RWPE2 (cell line): ENCODE measurements at regions not wholly inside any gene's neighbourhood (a gene's known extent, or its start where the extent isn't known, plus 50 kb on each side); places are given as distances from the start of the nearest gene placed in this dataset.
"Not testable (repeated sequence)": the region's sequence is repeated elsewhere in the genome, so short reads cannot be mapped to it uniquely, and the experiment has no call there.

Source experiments
- ATAC-seq: fragments of 200-7000 bp; cut with Tn5 transposase; 3 replicates; pipeline ENCODE4 v1.9.1; 2021; ENCODE audit warnings: low read depth
- DNase-seq: peaks from one replicate; pipeline ENCODE4 v3.0.0-alpha.2; 2020; ENCODE audit warnings: low spot score
- H3K27ac ChIP-seq: fragments of 450-650 bp; 2 replicates; pipeline ENCODE4 v1.5.1; 2017; ENCODE audit warnings: mild to moderate bottlenecking; ENCODE audit not compliant: poor library complexity, severe bottlenecking
- H3K27me3 ChIP-seq: fragments of 250-450 bp; sonication (Bioruptor Pico); 2 replicates; pipeline ENCODE4 v1.5.1; 2021; ENCODE audit warnings: mild to moderate bottlenecking, moderate library complexity; ENCODE audit not compliant: insufficient read depth, poor library complexity, severe bottlenecking
- H3K36me3 ChIP-seq: fragments of 250-450 bp; sonication (Bioruptor Pico); 2 replicates; pipeline ENCODE4 v1.5.1; 2020; ENCODE audit warnings: low read depth, mild to moderate bottlenecking, moderate library complexity
- H3K4me1 ChIP-seq: fragments of 250-450 bp; sonication (Bioruptor Pico); 2 replicates; pipeline ENCODE4 v1.5.1; 2021; ENCODE audit warnings: mild to moderate bottlenecking, moderate library complexity; ENCODE audit not compliant: insufficient read depth, poor library complexity, severe bottlenecking
- H3K4me3 ChIP-seq: fragments of 250-450 bp; sonication (Bioruptor Pico); 2 replicates; pipeline ENCODE4 v1.5.1; 2021; ENCODE audit warnings: mild to moderate bottlenecking, moderate library complexity; ENCODE audit not compliant: severe bottlenecking
- H3K9me3 ChIP-seq: fragments of 250-450 bp; sonication (Bioruptor Pico); 2 replicates; pipeline ENCODE4 v1.5.1; 2021; ENCODE audit warnings: mild to moderate bottlenecking, moderate library complexity; ENCODE audit not compliant: severe bottlenecking

DNA sequence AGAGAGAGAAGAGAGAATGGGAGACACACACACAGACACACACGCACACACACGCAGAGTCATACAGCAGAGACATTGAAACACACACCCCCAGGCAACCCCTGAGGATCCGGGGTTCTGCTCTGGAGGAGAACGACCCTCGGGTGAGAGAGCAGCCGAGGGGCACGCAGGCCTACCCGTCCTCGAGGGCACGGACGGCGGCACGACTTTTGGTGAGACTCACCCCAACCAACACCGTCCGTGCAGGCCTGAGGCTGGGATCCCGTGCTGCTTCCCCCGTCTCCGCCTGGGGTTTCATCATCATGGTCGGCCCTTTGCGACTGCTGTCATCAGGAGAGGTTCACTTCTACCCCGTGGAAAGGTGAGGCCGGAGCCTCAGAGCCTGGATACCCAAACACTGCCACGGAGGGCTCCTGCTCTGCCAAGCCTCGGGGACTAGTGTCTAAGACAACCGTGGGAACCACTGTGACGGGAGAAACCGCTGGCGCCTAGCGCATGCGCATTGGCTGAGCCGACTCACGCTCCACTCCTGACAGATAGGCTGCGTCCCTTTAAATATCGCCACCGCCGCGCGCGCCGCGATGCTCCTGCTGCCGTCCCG is 703.4 kb upstream of the TPTE start:
- H3K4me1 ChIP-seq, H3K9me3 ChIP-seq, H3K27me3 ChIP-seq, H3K27ac ChIP-seq, H3K4me3 ChIP-seq, H3K36me3 ChIP-seq, DNase-seq, ATAC-seq: not testable (repeated sequence)

DNA sequence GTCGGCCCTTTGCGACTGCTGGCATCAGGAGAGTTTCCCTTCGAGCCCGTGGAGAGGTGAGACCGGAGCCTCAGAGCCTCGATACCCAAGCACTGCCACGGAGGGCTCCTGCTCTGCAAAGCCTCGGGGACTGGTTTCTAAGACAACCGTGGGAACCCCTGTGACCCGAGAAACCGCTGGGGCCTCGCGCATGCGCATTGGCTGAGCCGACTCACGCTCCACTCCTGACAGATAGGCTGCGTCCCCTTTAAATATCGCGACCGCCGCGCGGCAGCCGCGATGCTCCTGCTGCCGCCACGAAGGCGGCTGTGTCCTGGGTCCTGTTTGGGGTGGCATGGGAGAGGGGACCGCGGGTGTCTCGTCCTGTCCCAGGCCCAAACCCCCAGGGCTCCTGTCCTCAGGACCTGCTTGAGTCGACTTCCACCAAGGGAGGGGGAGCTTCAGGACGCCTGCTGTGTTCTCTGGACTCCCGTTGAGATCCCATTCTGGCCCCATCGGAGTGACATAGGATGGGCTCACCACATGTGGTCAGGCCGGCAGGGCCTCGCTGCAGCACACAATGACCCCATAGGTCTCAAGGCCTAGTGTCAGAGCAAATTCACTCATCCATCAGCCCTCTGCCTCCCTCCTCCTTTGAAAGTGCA is 701.7 kb upstream of the TPTE start:
- not testable (repeated sequence) for H3K27ac ChIP-seq, DNase-seq, ATAC-seq, H3K4me1 ChIP-seq, H3K36me3 ChIP-seq, H3K4me3 ChIP-seq, H3K27me3 ChIP-seq, H3K9me3 ChIP-seq

DNA sequence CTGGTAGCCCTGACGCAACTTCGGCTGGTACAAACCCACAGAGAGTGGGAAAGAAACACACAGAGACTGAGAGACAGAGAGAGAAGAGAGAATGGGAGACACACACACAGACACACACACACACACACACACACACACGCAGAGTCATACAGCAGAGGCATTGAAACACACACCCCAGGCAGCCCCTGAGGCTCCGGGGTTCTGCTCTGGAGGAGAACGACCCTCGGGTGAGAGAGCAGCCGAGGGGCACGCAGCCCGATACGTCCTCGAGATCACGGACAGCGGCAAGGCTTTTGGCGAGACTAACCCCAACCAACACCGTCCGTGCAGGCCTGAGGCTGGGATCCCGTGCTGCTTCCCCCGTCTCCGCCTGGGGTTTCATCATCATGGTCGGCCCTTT is 700.8 kb upstream of the TPTE start:
- not testable (repeated sequence) for H3K4me1 ChIP-seq, H3K9me3 ChIP-seq, H3K36me3 ChIP-seq, H3K4me3 ChIP-seq, DNase-seq, H3K27me3 ChIP-seq, H3K27ac ChIP-seq, ATAC-seq

DNA sequence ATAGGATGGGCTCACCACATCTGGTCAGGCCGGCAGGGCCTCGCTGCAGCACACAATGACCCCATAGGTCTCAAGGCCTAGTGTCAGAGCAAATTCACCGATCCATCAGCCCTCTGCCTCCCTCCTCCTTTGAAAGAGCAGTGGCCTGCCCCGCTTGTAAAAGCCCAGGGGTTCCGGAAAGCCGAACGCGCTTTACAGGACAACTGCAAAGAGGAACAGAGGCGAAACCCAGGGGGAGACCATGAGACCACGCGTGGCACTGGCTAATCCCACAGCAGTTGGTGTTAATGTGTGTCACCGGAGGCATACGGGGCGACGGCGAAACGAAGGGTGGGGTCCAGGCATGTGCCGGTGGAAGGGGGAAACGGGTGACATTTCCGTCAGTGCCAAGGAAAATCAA is 699.9 kb upstream of the TPTE start:
- H3K36me3 ChIP-seq, DNase-seq, ATAC-seq, H3K9me3 ChIP-seq, H3K27ac ChIP-seq, H3K4me1 ChIP-seq, H3K27me3 ChIP-seq, H3K4me3 ChIP-seq: not testable (repeated sequence)

DNA sequence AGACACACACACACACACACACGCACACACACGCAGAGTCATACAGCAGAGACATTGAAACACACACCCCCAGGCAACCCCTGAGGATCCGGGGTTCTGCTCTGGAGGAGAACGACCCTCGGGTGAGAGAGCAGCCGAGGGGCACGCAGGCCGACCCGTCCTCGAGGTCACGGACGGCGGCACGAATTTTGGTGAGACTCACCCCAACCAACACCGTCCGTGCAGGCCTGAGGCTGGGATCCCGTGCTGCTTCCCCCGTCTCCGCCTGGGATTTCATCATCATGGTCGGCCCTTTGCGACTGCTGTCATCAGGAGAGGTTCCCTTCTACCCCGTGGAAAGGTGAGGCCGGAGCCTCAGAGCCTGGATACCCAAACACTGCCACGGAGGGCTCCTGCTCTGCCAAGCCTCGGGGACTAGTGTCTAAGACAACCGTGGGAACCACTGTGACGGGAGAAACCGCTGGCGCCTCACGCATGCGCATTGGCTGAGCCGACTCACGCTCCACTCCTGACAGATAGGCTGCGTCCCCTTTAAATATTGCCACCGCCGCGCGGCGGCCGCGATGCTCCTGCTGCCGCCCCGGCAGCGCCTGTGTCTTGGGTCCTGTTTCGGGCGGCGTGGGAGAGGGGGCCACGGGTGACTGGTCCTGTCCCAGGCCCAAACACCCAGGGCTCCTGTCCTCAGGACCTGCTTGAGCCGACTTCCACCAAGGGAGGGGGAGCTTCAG is 699.1 kb upstream of the TPTE start:
- not testable (repeated sequence) for H3K4me1 ChIP-seq, ATAC-seq, DNase-seq, H3K27ac ChIP-seq, H3K4me3 ChIP-seq, H3K36me3 ChIP-seq, H3K27me3 ChIP-seq, H3K9me3 ChIP-seq

DNA sequence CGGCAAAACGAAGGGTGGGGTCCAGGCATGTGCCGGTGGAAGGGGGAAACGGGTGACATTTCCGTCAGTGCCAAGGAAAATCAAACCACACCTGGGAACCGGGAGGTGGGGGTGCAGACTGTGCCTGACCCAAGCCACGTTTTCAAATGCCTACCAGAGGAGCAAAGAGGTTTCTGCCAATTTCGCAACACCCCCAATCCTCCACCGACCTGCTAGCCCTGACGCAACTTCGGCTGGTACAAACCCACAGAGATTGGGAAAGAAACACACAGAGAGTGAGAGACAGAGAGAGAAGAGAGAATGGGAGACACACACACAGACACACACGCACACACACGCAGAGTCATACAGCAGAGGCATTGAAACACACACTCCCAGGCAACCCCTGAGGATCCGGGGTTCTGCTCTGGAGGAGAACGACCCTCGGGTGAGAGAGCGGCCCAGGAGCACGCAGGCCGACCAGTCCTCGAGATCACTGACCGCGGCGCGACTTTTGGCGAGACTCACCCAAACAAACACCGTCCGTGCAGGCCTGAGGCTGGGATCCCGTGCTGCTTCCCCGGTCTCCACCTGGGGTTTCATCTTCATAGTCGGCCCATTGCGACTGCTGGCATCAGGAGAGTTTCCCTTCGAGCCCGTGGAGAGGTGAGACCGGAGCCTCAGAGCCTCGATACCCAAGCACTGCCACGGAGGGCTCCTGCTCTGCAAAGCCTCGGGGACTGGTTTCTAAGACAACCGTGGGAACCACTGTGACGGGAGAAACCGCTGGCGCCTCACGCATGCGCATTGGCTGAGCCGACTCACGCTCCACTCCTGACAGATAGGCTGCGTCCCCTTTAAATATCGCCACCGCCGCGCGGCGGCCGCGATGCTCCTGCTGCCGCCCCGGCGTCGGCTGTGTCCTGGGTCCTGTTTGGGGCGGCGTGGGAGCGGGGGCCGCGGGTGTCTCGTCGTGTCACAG is 697.9 kb upstream of the TPTE start:
- H3K36me3 ChIP-seq, H3K4me3 ChIP-seq, H3K9me3 ChIP-seq, ATAC-seq, H3K27me3 ChIP-seq, H3K4me1 ChIP-seq, H3K27ac ChIP-seq: not testable (repeated sequence)
- DNase-seq: peak; percentile 86

DNA sequence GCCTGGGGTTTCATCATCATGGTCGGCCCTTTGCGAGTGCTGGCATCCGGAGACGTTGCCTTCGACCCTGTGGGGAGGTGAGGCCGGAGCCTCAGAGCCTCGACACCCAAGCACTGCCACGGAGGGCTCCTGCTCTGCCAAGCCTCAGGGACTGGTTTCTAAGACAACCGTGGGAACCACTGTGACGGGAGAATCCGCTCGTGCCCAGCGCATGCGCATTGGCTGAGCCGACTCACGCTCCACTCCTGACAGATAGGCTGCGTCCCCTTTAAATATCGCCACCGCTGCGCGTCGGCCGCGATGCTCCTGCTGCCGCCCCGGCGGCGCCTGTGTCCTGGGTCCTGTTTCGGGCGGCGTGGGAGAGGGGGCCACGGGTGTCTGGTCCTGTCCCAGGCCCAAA is 690.6 kb upstream of the TPTE start:
- not testable (repeated sequence) for H3K9me3 ChIP-seq, H3K4me3 ChIP-seq, ATAC-seq, DNase-seq, H3K27ac ChIP-seq, H3K4me1 ChIP-seq, H3K36me3 ChIP-seq, H3K27me3 ChIP-seq

DNA sequence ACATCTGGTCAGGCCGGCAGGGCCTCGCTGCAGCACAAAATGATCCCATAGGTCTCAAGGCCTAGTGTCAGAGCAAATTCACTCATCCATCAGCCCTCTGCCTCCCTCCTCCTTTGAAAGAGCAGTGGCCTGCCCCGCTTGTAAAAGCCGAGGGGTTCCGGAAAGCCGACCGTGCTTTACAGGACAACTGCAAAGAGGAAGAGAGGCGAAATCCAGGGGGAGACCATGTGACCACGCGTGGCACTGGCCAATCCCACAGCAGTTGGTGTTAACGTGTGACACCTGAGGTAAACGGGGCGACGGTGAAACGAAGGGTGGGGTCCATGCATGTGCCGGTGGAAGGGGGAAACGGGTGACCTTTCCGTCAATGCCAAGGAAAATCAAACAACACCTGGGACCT is 688.6 kb upstream of the TPTE start:
- H3K27me3 ChIP-seq, H3K36me3 ChIP-seq, ATAC-seq, H3K27ac ChIP-seq, H3K4me3 ChIP-seq, H3K4me1 ChIP-seq, H3K9me3 ChIP-seq: not testable (repeated sequence)
- peak; percentile 91 for DNase-seq

DNA sequence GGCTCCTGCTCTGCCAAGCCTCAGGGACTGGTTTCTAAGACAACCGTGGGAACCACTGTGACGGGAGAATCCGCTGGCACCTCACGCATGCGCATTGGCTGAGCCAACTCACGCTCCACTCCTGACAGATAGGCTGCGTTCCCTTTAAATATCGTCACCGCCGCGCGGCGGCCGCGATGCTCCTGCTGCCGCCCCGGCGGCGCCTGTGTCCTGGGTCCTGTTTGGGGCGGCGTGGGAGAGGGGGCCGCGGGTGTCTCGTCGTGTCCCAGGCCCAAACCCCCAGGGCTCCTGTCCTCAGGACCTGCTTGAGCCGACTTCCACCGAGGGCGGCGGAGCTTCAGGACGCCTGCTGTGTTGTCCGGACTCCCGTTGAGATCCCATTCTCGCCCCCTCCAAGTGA is 684.8 kb upstream of the TPTE start:
- H3K36me3 ChIP-seq, DNase-seq, H3K4me1 ChIP-seq, ATAC-seq, H3K27me3 ChIP-seq, H3K4me3 ChIP-seq, H3K27ac ChIP-seq: not testable (repeated sequence)
- peaks cover 14% of the 10 kb centered on the region for H3K9me3 ChIP-seq

DNA sequence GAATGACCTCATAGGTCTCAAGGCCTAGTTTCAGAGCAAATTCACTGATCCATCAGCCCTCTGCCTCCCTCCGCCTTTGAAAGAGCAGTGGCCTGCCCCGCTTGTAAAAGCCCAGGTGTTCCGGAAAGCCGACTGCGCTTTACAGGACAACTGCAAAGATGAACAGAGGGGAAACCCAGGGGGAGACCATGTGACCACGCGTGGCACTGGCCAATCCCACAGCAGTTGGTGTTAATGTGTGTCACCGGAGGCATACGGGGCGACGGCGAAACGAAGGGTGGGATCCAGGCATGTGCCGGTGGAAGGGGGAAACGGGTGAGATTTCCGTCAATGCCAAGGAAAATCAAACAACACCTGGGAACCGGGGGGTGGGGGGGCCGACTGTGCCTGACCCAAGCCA is 684.4 kb upstream of the TPTE start:
- not testable (repeated sequence) for H3K36me3 ChIP-seq, H3K4me3 ChIP-seq, DNase-seq, ATAC-seq, H3K27ac ChIP-seq, H3K4me1 ChIP-seq, H3K27me3 ChIP-seq
- H3K9me3 ChIP-seq: peaks cover 17% of the 10 kb centered on the region

DNA sequence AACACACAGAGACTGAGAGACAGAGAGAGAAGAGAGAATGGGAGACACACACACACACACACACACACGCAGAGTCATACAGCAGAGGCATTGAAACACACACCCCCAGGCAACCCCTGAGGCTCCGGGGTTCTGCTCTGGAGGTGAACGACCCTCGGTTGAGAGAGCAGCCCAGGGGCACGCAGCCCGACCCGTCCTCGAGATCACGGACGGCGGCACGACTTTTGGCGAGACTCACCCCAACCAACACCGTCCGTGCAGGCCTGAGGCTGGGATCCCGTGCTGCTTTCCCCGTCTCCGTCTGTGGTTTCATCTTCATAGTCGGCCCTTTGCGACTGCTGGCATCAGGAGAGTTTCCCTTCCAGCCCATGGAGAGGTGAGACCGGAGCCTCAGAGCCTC is 683.9 kb upstream of the TPTE start:
- peak; percentile 77 for DNase-seq
- H3K4me1 ChIP-seq, H3K27ac ChIP-seq, H3K36me3 ChIP-seq, H3K27me3 ChIP-seq, ATAC-seq, H3K4me3 ChIP-seq: not testable (repeated sequence)
- H3K9me3 ChIP-seq: peaks cover 17% of the 10 kb centered on the region
